ENCODE measurements at regions not wholly inside any gene's neighbourhood (a gene's known extent, or its start where the extent isn't known, plus 50 kb on each side); places are given as distances from the start of the nearest gene placed in this dataset.

GRCh38 chr6:132133736-132134445 lies 182.7 kb upstream of the CCN2 start:
- no peak for FAIRE-seq
- TF ChIP-seq DR1 (CRISPR knock-in tag; IDR thresholded peaks at IDR 0.05) (no peak), CREB3 (CRISPR knock-in tag; IDR thresholded peaks at IDR 0.05) (no peak)
- no peak overlapping the region for H3K9ac ChIP-seq (ENCODE audit: insufficient read depth, low read depth, low read length)
- H3K79me2 ChIP-seq (ENCODE audit: insufficient read depth, low read length), result no peaks in the 10 kb centered on the region
- no peaks in the 10 kb centered on the region for H3K36me3 ChIP-seq (replicated peaks in 1 of 2; ENCODE audit: control insufficient read depth in 1 of 2, insufficient read depth in 2 of 2, low read length in 2 of 2)
- ChIA-PET POLR2A (interaction anchor here (1.3 kb wide), 1 partner anchor 182 kb away, joined by 3 read pairs; the partner anchor contains the start of gene CCN2), CTCF (ENCODE audit: low intra/inter-chr PET ratio, low total read pairs) (no interaction called here)
- H2AFZ ChIP-seq (ENCODE audit: low read length), result no peak overlapping the region
- in situ Hi-C loops (cut with HindIII; ENCODE audit: extremely low pct_ligation_motif_present, low pct_unique_long_range_greater_than_20kb) (no loop called here), intact Hi-C loops (cut with micrococcal nuclease; ENCODE audit: unreplicated experiment) (no loop called here)
- no peak for DNase-seq (ENCODE audit: low spot score)
- no peaks in the 10 kb centered on the region for H3K9me3 ChIP-seq (ENCODE audit: low read length)
- H3K4me1 ChIP-seq (ENCODE audit: insufficient read depth, low read length), result peaks cover 11% of the 10 kb centered on the region; the same call in 1 of the 2 replicates
- ATAC-seq, result no peak
- peaks cover 2 to 7% of the 10 kb centered on the region in 2 experiments; a peak in 3 of 5 replicates for H3K27me3 ChIP-seq (ENCODE audit: control insufficient read depth in 1 of 2, insufficient read depth in 2 of 2, low read length in 2 of 2)
- H3K27ac ChIP-seq (ENCODE audit: extremely low read length, insufficient read depth, low read length), result no peak overlapping the region
- H3K4me2 ChIP-seq (ENCODE audit: low read depth, low read length), result no peak overlapping the region
- 11% methylated on average over 5 of the region's 5 CpGs for WGBS (ENCODE audit: low lambda C conversion rate)
- no peak overlapping the region for H3K4me3 ChIP-seq (replicated peaks in 1 of 3; ENCODE audit: insufficient read depth in 1 of 3, low read depth in 2 of 3, low read length in 3 of 3)
- BruUV-seq (replicated peaks), result no TSS peak
- H4K20me1 ChIP-seq (ENCODE audit: insufficient read depth, low read length), result no peaks in the 10 kb centered on the region

GRCh38 chr6:132132924-132133639 lies 181.9 kb upstream of the CCN2 start:
- Histone ChIP-seq H3K4me2 (ENCODE audit: low read depth, low read length) (no peak overlapping the region), H3K9me3 (ENCODE audit: low read length) (no peaks in the 10 kb centered on the region), H3K4me1 (ENCODE audit: insufficient read depth, low read length) (peaks cover 11% of the 10 kb centered on the region; the same call in 1 of the 2 replicates), H3K27me3 (ENCODE audit: control insufficient read depth in 1 of 2, insufficient read depth in 2 of 2, low read length in 2 of 2) (peaks cover 0 to 7% of the 10 kb centered on the region in 2 experiments; a peak in 3 of 5 replicates), H3K27ac (ENCODE audit: extremely low read length, insufficient read depth, low read length) (no peak overlapping the region), H3K36me3 (replicated peaks in 1 of 2; ENCODE audit: control insufficient read depth in 1 of 2, insufficient read depth in 2 of 2, low read length in 2 of 2) (no peaks in the 10 kb centered on the region), H4K20me1 (ENCODE audit: insufficient read depth, low read length) (no peaks in the 10 kb centered on the region), H3K4me3 (replicated peaks in 1 of 3; ENCODE audit: insufficient read depth in 1 of 3, low read depth in 2 of 3, low read length in 3 of 3) (no peak overlapping the region), H2AFZ (ENCODE audit: low read length) (no peak overlapping the region), H3K9ac (ENCODE audit: insufficient read depth, low read depth, low read length) (no peak overlapping the region), H3K79me2 (ENCODE audit: insufficient read depth, low read length) (no peaks in the 10 kb centered on the region)
- in situ Hi-C loops (cut with HindIII; ENCODE audit: extremely low pct_ligation_motif_present, low pct_unique_long_range_greater_than_20kb), result no loop called here
- no peak for FAIRE-seq
- intact Hi-C loops (cut with micrococcal nuclease; ENCODE audit: unreplicated experiment), result no loop called here
- CTCF ChIA-PET (ENCODE audit: low intra/inter-chr PET ratio, low total read pairs), result no interaction called here
- no TSS peak for BruUV-seq (replicated peaks)
- no peak for DNase-seq (ENCODE audit: low spot score)
- 24% methylated on average over 3 of the region's 3 CpGs for WGBS (ENCODE audit: low lambda C conversion rate)
- POLR2A ChIA-PET, result interaction anchor here (1.3 kb wide), 1 partner anchor 182 kb away, joined by 3 read pairs; the partner anchor contains the start of gene CCN2
- no peak for ATAC-seq
- no peak for TF ChIP-seq SMARCC2 (IDR thresholded peaks at IDR 0.05)
- TF ChIP-seq, protein P1, sequence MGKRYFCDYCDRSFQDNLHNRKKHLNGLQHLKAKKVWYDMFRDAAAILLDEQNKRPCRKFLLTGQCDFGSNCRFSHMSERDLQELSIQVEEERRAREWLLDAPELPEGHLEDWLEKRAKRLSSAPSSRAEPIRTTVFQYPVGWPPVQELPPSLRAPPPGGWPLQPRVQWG (CRISPR knock-in tag; IDR thresholded peaks at IDR 0.05; ENCODE audit: borderline replicate concordance, low read depth), result no peak
- no peak for TF ChIP-seq ZNF713 (CRISPR knock-in tag; IDR thresholded peaks at IDR 0.05)
- no peak for TF ChIP-seq ZNF670 (CRISPR knock-in tag; IDR thresholded peaks at IDR 0.05; ENCODE audit: borderline replicate concordance)
- no peak for TF ChIP-seq ZBTB38 (CRISPR knock-in tag; IDR thresholded peaks at IDR 0.05)
- TF ChIP-seq DR1 (CRISPR knock-in tag; IDR thresholded peaks at IDR 0.05), result no peak
- no peak for TF ChIP-seq ZNF570 (CRISPR knock-in tag; IDR thresholded peaks at IDR 0.05; ENCODE audit: borderline replicate concordance)
- no peak for TF ChIP-seq TERF1 (CRISPR knock-in tag; IDR thresholded peaks at IDR 0.05)
- TF ChIP-seq THYN1 (CRISPR knock-in tag; IDR thresholded peaks at IDR 0.05; ENCODE audit: borderline replicate concordance, low read depth), result no peak
- no peak for TF ChIP-seq ZNF850 (CRISPR knock-in tag; conservative IDR thresholded peaks at IDR 0.05)
- no peak for TF ChIP-seq TMF1 (CRISPR knock-in tag; IDR thresholded peaks at IDR 0.05; ENCODE audit: low read depth)
- TF ChIP-seq, protein P2, sequence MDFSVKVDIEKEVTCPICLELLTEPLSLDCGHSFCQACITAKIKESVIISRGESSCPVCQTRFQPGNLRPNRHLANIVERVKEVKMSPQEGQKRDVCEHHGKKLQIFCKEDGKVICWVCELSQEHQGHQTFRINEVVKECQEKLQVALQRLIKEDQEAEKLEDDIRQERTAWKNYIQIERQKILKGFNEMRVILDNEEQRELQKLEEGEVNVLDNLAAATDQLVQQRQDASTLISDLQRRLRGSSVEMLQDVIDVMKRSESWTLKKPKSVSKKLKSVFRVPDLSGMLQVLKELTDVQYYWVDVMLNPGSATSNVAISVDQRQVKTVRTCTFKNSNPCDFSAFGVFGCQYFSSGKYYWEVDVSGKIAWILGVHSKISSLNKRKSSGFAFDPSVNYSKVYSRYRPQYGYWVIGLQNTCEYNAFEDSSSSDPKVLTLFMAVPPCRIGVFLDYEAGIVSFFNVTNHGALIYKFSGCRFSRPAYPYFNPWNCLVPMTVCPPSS (IDR thresholded peaks at IDR 0.05), result no peak

All from HepG2 (cell line).